GF-D8 (cell line): ENCODE measurements at regions not wholly inside any gene's neighbourhood (a gene's known extent, or its start where the extent isn't known, plus 50 kb on each side); places are given as distances from the start of the nearest gene placed in this dataset.
"Not testable (repeated sequence)": the region's sequence is repeated elsewhere in the genome, so short reads cannot be mapped to it uniquely, and the experiment has no call there.

Source experiments
- DNase-seq: peaks from one replicate; lab custom pipeline; 2025; lab: John Stamatoyannopoulos, UW

- DNase-seq, result no peak
These were observed 329.7 kb upstream of the RGS6 start for GRCh38 chr14:71602524-71602923.

- DNase-seq, result no peak
These were observed 328.0 kb upstream of the RGS6 start for GRCh38 chr14:71604231-71604630.

GRCh38 chr14:71606064-71606463 is 326.2 kb upstream of the RGS6 start:
- DNase-seq, result no peak

GRCh38 chr14:71606575-71606974 is 325.7 kb upstream of the RGS6 start:
- DNase-seq, result no peak

GRCh38 chr14:71607056-71607455 is 325.2 kb upstream of the RGS6 start:
- DNase-seq, result no peak

- DNase-seq, result no peak
These were observed 322.1 kb upstream of the RGS6 start for GRCh38 chr14:71610149-71610548.

GRCh38 chr14:71610797-71611196 is 321.4 kb upstream of the RGS6 start:
- no peak for DNase-seq

- DNase-seq, result no peak
These were observed 319.1 kb upstream of the RGS6 start for GRCh38 chr14:71613168-71613567.

GRCh38 chr14:71616013-71616412 is 316.2 kb upstream of the RGS6 start:
- DNase-seq, result no peak

GRCh38 chr14:71618047-71618446 is 314.2 kb upstream of the RGS6 start:
- DNase-seq, result no peak

- no peak for DNase-seq
These were observed 313.5 kb upstream of the RGS6 start for GRCh38 chr14:71618716-71619115.

- no peak for DNase-seq
These were observed 312.8 kb upstream of the RGS6 start for GRCh38 chr14:71619472-71619871.

- DNase-seq, result no peak
These were observed 311.8 kb upstream of the RGS6 start for GRCh38 chr14:71620401-71620800.

GRCh38 chr14:71621276-71621675 is 311.0 kb upstream of the RGS6 start:
- DNase-seq, result no peak

- no peak for DNase-seq
These were observed 310.1 kb upstream of the RGS6 start for GRCh38 chr14:71621980-71622605.

GRCh38 chr14:71623939-71624338 is 308.3 kb upstream of the RGS6 start:
- no peak for DNase-seq

GRCh38 chr14:71625175-71625574 is 307.1 kb upstream of the RGS6 start:
- DNase-seq, result no peak

GRCh38 chr14:71625891-71626701 is 306.1 kb upstream of the RGS6 start:
- no peak for DNase-seq

- no peak for DNase-seq
These were observed 303.8 kb upstream of the RGS6 start for GRCh38 chr14:71628433-71628832.

- no peak for DNase-seq
These were observed 303.0 kb upstream of the RGS6 start for GRCh38 chr14:71629250-71629649.

GRCh38 chr14:71629765-71630492 is 302.3 kb upstream of the RGS6 start:
- no peak for DNase-seq

- DNase-seq, result not testable (repeated sequence)
These were observed 301.2 kb upstream of the RGS6 start for GRCh38 chr14:71631030-71631429.

- DNase-seq, result no peak
These were observed 299.7 kb upstream of the RGS6 start for GRCh38 chr14:71632440-71632946.
